ENCODE measurements at regions not wholly inside any gene's neighbourhood (a gene's known extent, or its start where the extent isn't known, plus 50 kb on each side); places are given as distances from the start of the nearest gene placed in this dataset.

DNA sequence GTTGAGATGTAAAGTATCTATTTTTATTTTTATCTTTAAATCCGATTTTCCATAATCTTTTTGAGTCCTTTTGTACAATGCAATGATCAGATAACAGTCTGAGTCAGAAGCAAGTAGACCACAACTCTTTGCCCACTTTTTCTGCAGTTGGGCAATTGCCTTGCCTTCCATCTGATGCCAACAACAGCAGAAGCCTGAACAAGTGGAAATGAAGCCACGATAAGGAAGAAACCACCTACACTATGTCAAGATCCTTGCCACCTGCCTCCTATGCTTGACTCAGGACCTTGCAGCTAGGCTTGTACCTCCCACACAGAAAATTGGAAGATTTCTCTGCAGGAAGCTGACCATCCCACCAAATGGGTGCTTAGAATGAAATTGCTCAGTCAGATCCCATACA lies 78.6 kb downstream of the ANXA1 start:
- no peaks in the 10 kb centered on the region for H3K79me2 ChIP-seq (ENCODE audit: insufficient read depth, low read length)
- H3F3A ChIP-seq (ENCODE audit: insufficient read depth, low read length), result no peaks in the 10 kb centered on the region
- no peaks in the 10 kb centered on the region for H3K4me1 ChIP-seq (ENCODE audit: insufficient read depth, low read length, severe bottlenecking)
- H3K27ac ChIP-seq (ENCODE audit: low read depth, low read length, poor library complexity, severe bottlenecking), result no peak overlapping the region
- no peak overlapping the region for H3K4me3 ChIP-seq (ENCODE audit: low read depth, low read length, poor library complexity, severe bottlenecking)
- H4K20me1 ChIP-seq (ENCODE audit: insufficient read depth, low read length), result no peaks in the 10 kb centered on the region
- H3K9me2 ChIP-seq (ENCODE audit: low read depth, low read length), result no peaks in the 10 kb centered on the region
- TF ChIP-seq, protein P1, sequence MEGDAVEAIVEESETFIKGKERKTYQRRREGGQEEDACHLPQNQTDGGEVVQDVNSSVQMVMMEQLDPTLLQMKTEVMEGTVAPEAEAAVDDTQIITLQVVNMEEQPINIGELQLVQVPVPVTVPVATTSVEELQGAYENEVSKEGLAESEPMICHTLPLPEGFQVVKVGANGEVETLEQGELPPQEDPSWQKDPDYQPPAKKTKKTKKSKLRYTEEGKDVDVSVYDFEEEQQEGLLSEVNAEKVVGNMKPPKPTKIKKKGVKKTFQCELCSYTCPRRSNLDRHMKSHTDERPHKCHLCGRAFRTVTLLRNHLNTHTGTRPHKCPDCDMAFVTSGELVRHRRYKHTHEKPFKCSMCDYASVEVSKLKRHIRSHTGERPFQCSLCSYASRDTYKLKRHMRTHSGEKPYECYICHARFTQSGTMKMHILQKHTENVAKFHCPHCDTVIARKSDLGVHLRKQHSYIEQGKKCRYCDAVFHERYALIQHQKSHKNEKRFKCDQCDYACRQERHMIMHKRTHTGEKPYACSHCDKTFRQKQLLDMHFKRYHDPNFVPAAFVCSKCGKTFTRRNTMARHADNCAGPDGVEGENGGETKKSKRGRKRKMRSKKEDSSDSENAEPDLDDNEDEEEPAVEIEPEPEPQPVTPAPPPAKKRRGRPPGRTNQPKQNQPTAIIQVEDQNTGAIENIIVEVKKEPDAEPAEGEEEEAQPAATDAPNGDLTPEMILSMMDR (IDR thresholded peaks at IDR 0.05; ENCODE audit: low read length), result no peak
- TF ChIP-seq EZH2 (IDR thresholded peaks at IDR 0.05; ENCODE audit: borderline replicate concordance, low read length), result no peak
- H3K27me3 ChIP-seq (ENCODE audit: insufficient read depth, low read length), result no peaks in the 10 kb centered on the region
- no peak overlapping the region for H3K4me2 ChIP-seq (ENCODE audit: low read length)
- no peak overlapping the region for H2AFZ ChIP-seq (ENCODE audit: low read length)
- no peaks in the 10 kb centered on the region for H3K36me3 ChIP-seq (ENCODE audit: insufficient read depth, low read length)
- no peak overlapping the region for H3K9ac ChIP-seq (ENCODE audit: low read length)
- H3K9me3 ChIP-seq (ENCODE audit: low read length), result no peaks in the 10 kb centered on the region

DNA sequence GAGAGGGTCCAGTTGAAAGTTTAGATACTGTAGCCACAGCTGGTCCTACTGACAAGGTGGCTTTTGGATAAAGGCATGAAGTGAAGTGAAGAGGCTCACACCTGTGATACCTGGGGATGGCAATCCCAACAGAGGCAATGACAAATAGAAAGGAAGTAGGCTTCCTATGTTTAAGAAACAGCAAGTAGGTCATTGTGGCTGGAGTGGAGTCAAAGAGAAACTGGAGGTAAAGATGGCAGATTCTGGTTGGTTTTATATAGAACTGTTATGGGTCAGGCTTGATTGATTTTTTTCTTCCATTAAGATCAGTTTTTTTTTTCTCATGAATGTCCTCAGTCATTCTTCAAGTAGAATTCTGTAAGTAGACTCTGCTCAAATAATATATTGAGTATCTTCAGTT lies 79.5 kb downstream of the ANXA1 start:
- Histone ChIP-seq H3K79me2 (ENCODE audit: insufficient read depth, low read length) (no peaks in the 10 kb centered on the region), H3K4me3 (ENCODE audit: low read depth, low read length, poor library complexity, severe bottlenecking) (no peak overlapping the region), H2AFZ (ENCODE audit: low read length) (no peak overlapping the region), H3K27me3 (ENCODE audit: insufficient read depth, low read length) (no peaks in the 10 kb centered on the region), H3K4me1 (ENCODE audit: insufficient read depth, low read length, severe bottlenecking) (no peaks in the 10 kb centered on the region), H4K20me1 (ENCODE audit: insufficient read depth, low read length) (no peaks in the 10 kb centered on the region), H3K9me3 (ENCODE audit: low read length) (no peaks in the 10 kb centered on the region), H3K36me3 (ENCODE audit: insufficient read depth, low read length) (no peaks in the 10 kb centered on the region), H3K27ac (ENCODE audit: low read depth, low read length, poor library complexity, severe bottlenecking) (no peak overlapping the region), H3K9me2 (ENCODE audit: low read depth, low read length) (no peaks in the 10 kb centered on the region), H3F3A (ENCODE audit: insufficient read depth, low read length) (no peaks in the 10 kb centered on the region), H3K9ac (ENCODE audit: low read length) (no peak overlapping the region), H3K4me2 (ENCODE audit: low read length) (no peak overlapping the region)
- no peak for TF ChIP-seq EZH2 (IDR thresholded peaks at IDR 0.05; ENCODE audit: borderline replicate concordance, low read length)
- TF ChIP-seq, protein P1 (IDR thresholded peaks at IDR 0.05; ENCODE audit: low read length), result no peak

DNA sequence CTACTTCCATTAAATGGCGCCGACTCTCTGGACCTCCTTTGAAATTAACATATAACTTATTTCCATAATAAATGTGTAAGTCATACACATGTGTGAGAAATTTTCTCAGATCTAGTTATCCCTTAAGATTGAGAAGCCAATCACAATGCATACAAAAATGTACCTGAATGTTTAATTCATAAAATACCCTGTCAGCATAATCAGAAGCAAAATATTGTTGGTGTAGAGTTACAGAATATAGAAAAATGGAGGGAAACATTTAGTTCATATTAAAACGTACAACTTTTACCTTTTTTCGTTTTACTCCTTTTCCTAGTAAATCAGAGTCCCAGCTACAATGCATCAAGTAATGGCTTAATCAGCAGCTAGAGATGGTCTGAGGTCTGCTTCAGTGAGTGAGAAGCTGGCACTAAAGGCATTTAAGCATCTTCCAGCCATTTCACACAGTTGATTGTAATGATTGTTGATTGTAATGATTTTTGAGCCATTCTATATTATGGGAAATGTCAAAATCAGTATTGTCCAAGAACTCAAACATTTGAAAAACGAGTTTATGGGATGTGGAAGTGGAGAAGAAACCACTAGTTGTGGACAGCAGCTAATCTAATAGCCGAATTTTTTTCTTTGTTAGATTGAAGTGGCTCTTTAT lies 81.8 kb downstream of the ANXA1 start:
- no peaks in the 10 kb centered on the region for H3F3A ChIP-seq (ENCODE audit: insufficient read depth, low read length)
- TF ChIP-seq, protein P1 (IDR thresholded peaks at IDR 0.05; ENCODE audit: low read length), result no peak
- no peak for TF ChIP-seq EZH2 (IDR thresholded peaks at IDR 0.05; ENCODE audit: borderline replicate concordance, low read length)
- no peaks in the 10 kb centered on the region for H3K9me2 ChIP-seq (ENCODE audit: low read depth, low read length)

More for the DNA sequence above, 81.8 kb downstream of the ANXA1 start:
- Histone ChIP-seq H3K4me3 (ENCODE audit: low read depth, low read length, poor library complexity, severe bottlenecking) (no peak overlapping the region), H3K27ac (ENCODE audit: low read depth, low read length, poor library complexity, severe bottlenecking) (no peak overlapping the region), H3K79me2 (ENCODE audit: insufficient read depth, low read length) (no peaks in the 10 kb centered on the region), H3K36me3 (ENCODE audit: insufficient read depth, low read length) (no peaks in the 10 kb centered on the region), H3K4me2 (ENCODE audit: low read length) (no peak overlapping the region), H3K9me3 (ENCODE audit: low read length) (no peaks in the 10 kb centered on the region), H3K27me3 (ENCODE audit: insufficient read depth, low read length) (no peaks in the 10 kb centered on the region), H4K20me1 (ENCODE audit: insufficient read depth, low read length) (no peaks in the 10 kb centered on the region), H3K9ac (ENCODE audit: low read length) (no peak overlapping the region), H3K4me1 (ENCODE audit: insufficient read depth, low read length, severe bottlenecking) (no peaks in the 10 kb centered on the region), H2AFZ (ENCODE audit: low read length) (no peak overlapping the region)
